Retinal pigment epithelial cell (primary cell): ENCODE measurements at regions not wholly inside any gene's neighbourhood (a gene's known extent, or its start where the extent isn't known, plus 50 kb on each side); places are given as distances from the start of the nearest gene placed in this dataset.

Experiments
- DNase-seq: peaks from one replicate; pipeline ENCODE4 v3.0.0-alpha.2; 2010; ENCODE audit warnings: low read depth
- H3K4me3 ChIP-seq: 2 replicates; pipeline ENCODE4 v1.5.1; 2011; ENCODE audit warnings: mild to moderate bottlenecking, low read length, control low read depth, moderate library complexity
- CTCF ChIP-seq: conservative IDR thresholded peaks from 2 replicates; pipeline ENCODE4 v1.5.1; 2011; ENCODE audit warnings: low read depth, low read length, control low read depth, inconsistent platforms

DNA sequence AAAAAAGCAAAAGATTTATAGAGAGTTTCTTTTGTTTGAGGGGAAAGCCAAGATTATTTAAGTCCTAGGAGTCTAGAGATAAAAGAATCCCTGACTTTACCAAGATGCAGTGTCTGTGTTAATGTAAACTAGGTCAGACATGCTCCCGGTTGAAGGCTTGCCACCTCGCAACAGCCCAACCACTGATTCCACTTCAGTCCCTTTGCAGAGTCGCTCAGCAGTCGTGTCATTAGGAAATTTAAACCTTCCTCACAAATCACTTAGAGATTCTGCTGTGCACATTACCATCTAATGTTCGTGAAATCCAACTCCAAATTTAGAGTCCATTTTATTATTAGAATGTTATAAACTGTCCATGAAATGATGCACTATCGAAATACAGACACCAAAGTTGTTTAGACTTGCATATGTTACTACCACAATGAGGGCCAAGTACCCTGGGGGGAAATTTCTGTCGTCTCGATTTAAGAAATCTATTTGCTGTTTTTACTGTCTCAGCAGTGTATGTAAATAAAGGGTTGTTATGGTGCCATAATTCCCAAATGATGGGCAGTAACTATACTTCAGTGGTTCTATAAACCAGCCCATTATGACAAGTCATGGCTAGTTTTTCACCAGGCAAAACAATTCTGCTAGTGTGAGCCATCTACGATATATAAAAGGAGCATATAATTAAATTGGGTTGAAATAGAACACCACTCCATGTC lies 101.4 kb upstream of the MTNR1B start:
- TF ChIP-seq CTCF, result no peak
- DNase-seq, result no peak
- H3K4me3 ChIP-seq, result no peak overlapping the region

GRCh38 chr11:92869716-92870115 lies 99.7 kb upstream of the MTNR1B start:
- no peak overlapping the region for H3K4me3 ChIP-seq
- no peak for TF ChIP-seq CTCF
- no peak for DNase-seq

- no peak for DNase-seq
- H3K4me3 ChIP-seq, result no peak overlapping the region
- no peak for TF ChIP-seq CTCF
Observed at GRCh38 chr11:92870196-92870832, 99.1 kb upstream of the MTNR1B start.

GRCh38 chr11:92873551-92873950 lies 95.9 kb upstream of the MTNR1B start:
- TF ChIP-seq CTCF, result no peak
- no peak overlapping the region for H3K4me3 ChIP-seq
- DNase-seq, result no peak

DNA sequence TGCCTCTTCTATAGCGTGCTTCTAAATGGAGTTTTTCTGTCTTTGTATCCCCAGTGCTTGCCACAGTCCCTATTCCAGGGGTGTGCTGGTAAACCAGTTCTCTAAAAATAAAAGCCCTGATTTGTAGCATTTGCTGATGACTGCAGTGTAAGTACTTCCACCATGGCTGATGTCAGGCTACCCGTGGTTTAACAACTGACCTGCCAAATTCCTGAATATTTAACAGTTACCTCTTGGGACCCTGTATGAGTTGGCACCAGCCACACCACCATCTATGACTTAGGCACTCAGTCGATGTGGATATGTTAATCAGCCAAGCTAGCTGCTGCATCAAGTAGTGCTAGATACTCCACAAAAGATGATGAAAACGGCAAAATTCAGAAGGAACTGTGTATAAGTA lies 94.0 kb upstream of the MTNR1B start:
- no peak overlapping the region for H3K4me3 ChIP-seq
- DNase-seq, result no peak
- no peak for TF ChIP-seq CTCF

GRCh38 chr11:92879086-92879485 lies 90.4 kb upstream of the MTNR1B start:
- no peak overlapping the region for H3K4me3 ChIP-seq
- TF ChIP-seq CTCF, result no peak
- DNase-seq, result no peak

- peak; percentile 58 for DNase-seq
- no peak overlapping the region for H3K4me3 ChIP-seq
- no peak for TF ChIP-seq CTCF
Observed at GRCh38 chr11:92880381-92880780, 89.1 kb upstream of the MTNR1B start.
